ENCODE measurements at regions not wholly inside any gene's neighbourhood (a gene's known extent, or its start where the extent isn't known, plus 50 kb on each side); places are given as distances from the start of the nearest gene placed in this dataset.

DNA sequence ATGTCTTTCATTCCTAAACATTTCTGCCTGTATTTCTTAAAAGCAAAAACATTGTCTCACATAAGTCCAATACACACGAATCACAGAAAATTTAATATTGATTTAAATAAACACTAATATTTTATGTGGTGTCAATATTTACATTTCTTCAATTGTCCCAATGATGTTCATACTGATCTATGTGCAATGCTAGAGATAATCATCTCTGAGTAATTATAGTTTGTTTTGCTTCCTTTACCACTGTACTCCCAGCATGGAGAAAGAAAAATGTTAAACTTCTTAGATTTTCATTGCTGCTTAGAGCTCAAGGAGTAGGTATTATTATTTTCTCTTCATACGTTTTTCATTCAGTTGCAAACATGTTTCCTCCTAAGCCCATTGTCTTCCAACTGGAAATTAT lies 434.2 kb upstream of the PRR20A start:
- POLR2A ChIA-PET: no interaction called here
- CTCF ChIA-PET: no interaction called here
- TF ChIP-seq ZNF747 (tag by site-specific recombination; IDR thresholded peaks at IDR 0.05) (no peak), SP3 (tag by site-specific recombination; IDR thresholded peaks at IDR 0.05) (no peak), ZNF174 (tag by site-specific recombination; IDR thresholded peaks at IDR 0.05) (no peak), PRDM4 (tag by site-specific recombination; IDR thresholded peaks at IDR 0.05) (no peak), ZNF311 (tag by site-specific recombination; IDR thresholded peaks at IDR 0.05; ENCODE audit: borderline replicate concordance) (no peak), MZF1 (tag by site-specific recombination; IDR thresholded peaks at IDR 0.05; ENCODE audit: borderline replicate concordance) (no peak), ZNF274 (IDR thresholded peaks at IDR 0.05; ENCODE audit: low read length) (no peak), ZNF274 (tag by site-specific recombination; IDR thresholded peaks at IDR 0.05; ENCODE audit: borderline replicate concordance) (no peak), ZNF610 (tag by site-specific recombination; IDR thresholded peaks at IDR 0.05; ENCODE audit: borderline replicate concordance) (no peak), ZNF830 (tag by site-specific recombination; IDR thresholded peaks at IDR 0.05; ENCODE audit: low read depth) (no peak), ZNF521 (tag by site-specific recombination; IDR thresholded peaks at IDR 0.05) (no peak), ZNF26 (tag by site-specific recombination; IDR thresholded peaks at IDR 0.05) (no peak)
- TF ChIP-seq, protein P1, sequence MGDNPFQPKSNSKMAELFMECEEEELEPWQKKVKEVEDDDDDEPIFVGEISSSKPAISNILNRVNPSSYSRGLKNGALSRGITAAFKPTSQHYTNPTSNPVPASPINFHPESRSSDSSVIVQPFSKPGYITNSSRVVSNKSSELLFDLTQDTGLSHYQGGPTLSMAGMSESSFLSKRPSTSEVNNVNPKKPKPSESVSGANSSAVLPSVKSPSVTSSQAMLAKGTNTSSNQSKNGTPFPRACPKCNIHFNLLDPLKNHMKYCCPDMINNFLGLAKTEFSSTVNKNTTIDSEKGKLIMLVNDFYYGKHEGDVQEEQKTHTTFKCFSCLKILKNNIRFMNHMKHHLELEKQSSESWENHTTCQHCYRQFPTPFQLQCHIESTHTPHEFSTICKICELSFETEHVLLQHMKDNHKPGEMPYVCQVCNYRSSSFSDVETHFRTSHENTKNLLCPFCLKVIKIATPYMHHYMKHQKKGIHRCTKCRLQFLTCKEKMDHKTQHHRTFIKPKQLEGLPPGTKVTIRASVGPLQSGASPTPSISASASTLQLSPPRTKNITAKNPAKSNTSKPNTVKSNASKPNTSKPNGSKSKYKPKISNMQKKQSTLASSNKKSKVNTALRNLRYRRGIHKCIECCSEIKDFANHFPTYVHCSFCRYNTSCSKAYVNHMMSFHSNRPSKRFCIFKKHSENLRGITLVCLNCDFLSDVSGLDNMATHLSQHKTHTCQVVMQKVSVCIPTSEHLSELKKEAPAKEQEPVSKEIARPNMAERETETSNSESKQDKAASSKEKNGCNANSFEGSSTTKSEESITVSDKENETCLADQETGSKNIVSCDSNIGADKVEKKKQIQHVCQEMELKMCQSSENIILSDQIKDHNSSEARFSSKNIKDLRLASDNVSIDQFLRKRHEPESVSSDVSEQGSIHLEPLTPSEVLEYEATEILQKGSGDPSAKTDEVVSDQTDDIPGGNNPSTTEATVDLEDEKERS (tag by site-specific recombination; IDR thresholded peaks at IDR 0.05): no peak
- TF ChIP-seq, protein P2, sequence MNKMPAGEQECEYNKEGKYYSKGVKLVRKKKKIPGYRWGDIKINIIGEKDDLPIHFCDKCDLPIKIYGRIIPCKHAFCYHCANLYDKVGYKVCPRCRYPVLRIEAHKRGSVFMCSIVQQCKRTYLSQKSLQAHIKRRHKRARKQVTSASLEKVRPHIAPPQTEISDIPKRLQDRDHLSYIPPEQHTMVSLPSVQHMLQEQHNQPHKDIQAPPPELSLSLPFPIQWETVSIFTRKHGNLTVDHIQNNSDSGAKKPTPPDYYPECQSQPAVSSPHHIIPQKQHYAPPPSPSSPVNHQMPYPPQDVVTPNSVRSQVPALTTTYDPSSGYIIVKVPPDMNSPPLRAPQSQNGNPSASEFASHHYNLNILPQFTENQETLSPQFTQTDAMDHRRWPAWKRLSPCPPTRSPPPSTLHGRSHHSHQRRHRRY (tag by site-specific recombination; IDR thresholded peaks at IDR 0.05): no peak
- TF ChIP-seq, protein P3, sequence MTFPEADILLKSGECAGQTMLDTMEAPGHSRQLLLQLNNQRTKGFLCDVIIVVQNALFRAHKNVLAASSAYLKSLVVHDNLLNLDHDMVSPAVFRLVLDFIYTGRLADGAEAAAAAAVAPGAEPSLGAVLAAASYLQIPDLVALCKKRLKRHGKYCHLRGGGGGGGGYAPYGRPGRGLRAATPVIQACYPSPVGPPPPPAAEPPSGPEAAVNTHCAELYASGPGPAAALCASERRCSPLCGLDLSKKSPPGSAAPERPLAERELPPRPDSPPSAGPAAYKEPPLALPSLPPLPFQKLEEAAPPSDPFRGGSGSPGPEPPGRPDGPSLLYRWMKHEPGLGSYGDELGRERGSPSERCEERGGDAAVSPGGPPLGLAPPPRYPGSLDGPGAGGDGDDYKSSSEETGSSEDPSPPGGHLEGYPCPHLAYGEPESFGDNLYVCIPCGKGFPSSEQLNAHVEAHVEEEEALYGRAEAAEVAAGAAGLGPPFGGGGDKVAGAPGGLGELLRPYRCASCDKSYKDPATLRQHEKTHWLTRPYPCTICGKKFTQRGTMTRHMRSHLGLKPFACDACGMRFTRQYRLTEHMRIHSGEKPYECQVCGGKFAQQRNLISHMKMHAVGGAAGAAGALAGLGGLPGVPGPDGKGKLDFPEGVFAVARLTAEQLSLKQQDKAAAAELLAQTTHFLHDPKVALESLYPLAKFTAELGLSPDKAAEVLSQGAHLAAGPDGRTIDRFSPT (tag by site-specific recombination; IDR thresholded peaks at IDR 0.05): no peak
- TF ChIP-seq, protein P4, sequence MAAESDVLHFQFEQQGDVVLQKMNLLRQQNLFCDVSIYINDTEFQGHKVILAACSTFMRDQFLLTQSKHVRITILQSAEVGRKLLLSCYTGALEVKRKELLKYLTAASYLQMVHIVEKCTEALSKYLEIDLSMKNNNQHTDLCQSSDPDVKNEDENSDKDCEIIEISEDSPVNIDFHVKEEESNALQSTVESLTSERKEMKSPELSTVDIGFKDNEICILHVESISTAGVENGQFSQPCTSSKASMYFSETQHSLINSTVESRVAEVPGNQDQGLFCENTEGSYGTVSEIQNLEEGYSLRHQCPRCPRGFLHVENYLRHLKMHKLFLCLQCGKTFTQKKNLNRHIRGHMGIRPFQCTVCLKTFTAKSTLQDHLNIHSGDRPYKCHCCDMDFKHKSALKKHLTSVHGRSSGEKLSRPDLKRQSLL (tag by site-specific recombination; IDR thresholded peaks at IDR 0.05): no peak

More for the DNA sequence above, 434.2 kb upstream of the PRR20A start:
- Histone ChIP-seq H3K4me3 (ENCODE audit: low read depth, low read length) (no peak overlapping the region), H3K4me1 (ENCODE audit: control insufficient read depth, insufficient read depth, low read length) (no peaks in the 10 kb centered on the region), H3K36me3 (ENCODE audit: control insufficient read depth in 2 of 2, insufficient read depth in 1 of 2, low read length in 2 of 2) (no peaks in the 10 kb centered on the region), H3K27ac (ENCODE audit: extremely low read depth, low read depth, low read length) (no peak overlapping the region), H3K9me3 (ENCODE audit: control insufficient read depth, insufficient read depth, low read depth, low read length) (no peaks in the 10 kb centered on the region)
